Stimulated activated CD4-positive, alpha-beta T cell treated with anti-CD3 and anti-CD28 coated beads, TNF-alpha, amount 100 ng/mL, for 24 hours (primary cell): ENCODE measurements at regions not wholly inside any gene's neighbourhood (a gene's known extent, or its start where the extent isn't known, plus 50 kb on each side); places are given as distances from the start of the nearest gene placed in this dataset.

Source experiments
- DNase-seq, 3 experiments: peaks; one replicate each; pipeline ENCODE4 v3.0.0-alpha.2; 2020; ENCODE audit warnings: low read depth in 3 of 3

GRCh38 chr15:96524676-96525417 is 194.3 kb downstream of the NR2F2 start:
- no peak for DNase-seq

GRCh38 chr15:96535148-96535547 is 204.6 kb downstream of the NR2F2 start:
- DNase-seq = no peak

GRCh38 chr15:96538491-96538890 is 208.0 kb downstream of the NR2F2 start:
- no peak for DNase-seq

DNA sequence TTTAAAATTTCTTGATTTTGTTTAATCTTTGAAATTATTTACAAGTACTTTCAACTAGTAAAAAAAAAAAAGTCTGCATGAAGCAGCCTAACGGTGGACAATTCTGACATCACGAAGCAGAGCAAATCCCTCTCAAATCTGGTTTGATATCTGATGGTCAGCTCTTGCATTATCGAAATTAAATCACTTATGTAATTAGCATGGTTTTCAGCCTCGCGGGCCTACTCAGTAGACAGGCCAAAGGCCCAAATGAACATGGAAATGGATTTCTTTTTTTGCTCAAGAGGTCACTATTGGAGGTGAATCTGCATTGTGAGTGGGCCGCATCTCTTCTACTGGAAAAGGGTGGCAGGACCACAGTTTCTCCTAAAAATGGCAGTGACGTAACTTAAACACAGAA is 209.8 kb downstream of the NR2F2 start:
- no peak for DNase-seq

DNA sequence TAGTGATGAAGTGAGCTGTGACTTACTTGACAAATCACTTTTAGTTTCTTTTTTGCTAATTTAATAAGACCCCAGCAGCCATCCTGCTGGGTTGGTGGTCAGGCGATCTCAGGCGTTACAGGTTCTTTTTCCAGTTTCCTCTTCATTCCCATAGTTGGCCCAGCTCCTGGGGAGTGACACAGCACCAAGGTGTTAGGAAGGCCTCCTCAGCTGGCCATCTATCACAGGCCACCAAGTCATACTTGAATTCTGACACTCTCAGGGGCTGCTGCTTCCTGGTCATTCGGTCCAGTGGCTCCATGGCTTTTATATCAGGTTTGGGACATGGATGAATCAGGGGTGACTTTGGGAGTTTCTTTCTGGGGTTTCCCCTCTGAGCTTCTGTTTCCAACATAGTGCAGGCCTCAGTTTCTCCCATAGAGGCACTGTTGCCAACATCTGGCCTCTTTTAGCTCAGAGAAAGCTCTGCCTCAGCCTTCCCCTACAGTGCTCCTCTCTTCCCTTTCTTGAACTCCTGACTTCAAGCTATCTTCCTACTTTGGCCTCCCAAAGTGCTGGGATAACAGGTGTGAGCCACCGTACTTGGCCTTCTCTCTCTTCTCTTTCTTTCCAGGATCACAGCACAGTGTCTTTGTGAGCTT is 211.8 kb downstream of the NR2F2 start:
- no peak for DNase-seq

DNA sequence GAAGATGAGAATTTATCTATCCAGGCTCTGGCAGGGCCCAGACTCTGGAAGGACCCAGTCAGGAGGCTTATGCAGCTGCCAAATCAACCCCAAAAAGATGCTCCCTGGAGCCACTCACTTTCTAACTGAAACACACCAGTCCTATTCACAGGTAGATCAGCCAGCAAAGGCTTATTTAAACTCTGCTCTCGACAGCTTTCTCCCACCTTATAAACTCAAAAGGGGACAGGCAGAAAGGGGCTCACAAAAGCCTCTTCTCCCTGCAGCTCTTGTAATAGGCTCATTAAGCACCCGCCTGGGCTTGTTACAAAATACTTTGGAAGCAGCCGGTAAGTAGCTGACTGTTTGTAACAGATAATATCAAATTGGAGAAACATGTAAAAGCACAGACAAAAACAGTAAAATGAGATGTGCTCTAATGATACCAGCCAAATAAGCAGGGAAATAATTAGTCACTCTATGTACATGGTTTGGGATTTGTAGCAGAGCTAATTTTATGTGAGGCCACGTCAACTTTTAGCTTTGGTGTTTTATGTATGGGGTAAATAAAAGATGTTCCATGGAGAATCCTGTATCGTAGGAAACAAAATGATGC is 213.8 kb downstream of the NR2F2 start:
- DNase-seq = no peak

- no peak for DNase-seq
Measured at GRCh38 chr15:96549136-96549535, 218.6 kb downstream of the NR2F2 start.

DNA sequence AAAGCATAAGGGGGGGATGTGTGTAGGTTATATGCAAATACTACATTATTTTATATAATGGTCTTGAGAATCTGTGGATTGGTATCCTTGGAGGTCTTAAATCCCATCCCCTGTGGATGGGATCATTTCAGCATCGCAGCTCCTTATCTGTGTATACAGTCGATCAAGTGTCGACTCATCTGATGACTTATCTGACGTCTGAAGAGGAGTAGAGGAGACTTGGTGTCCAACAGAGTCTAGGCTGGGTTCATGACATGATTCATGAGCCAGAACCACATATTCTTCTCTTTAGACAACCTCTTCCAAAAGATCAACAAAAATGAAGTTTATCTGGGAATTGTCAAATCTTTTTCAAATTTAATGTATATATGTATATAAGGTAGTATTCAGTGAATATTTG is 220.7 kb downstream of the NR2F2 start:
- DNase-seq = no peak

DNA sequence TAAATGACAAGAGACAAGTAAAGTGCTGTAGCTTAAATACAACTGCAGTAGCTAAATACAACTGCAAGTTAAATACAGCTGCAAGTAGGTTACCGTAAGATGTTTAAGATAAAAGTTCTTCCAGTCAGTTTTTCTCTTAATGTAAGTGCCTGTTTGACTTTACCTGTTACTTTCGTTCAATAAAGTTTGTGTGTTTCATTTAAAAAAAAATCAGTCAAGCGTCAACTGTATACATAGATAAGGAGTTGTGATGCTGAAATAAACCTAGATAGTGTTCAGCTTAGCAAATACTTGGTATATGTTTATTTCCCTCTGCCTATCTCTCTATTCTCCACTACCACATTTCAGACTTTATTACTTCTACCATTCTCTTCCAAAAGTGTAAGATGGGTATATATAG is 221.2 kb downstream of the NR2F2 start:
- DNase-seq = no peak

- DNase-seq = no peak
Measured at GRCh38 chr15:96553006-96553405, 222.5 kb downstream of the NR2F2 start.

- DNase-seq = no peak
Measured at GRCh38 chr15:96553451-96553850, 223.0 kb downstream of the NR2F2 start.

DNA sequence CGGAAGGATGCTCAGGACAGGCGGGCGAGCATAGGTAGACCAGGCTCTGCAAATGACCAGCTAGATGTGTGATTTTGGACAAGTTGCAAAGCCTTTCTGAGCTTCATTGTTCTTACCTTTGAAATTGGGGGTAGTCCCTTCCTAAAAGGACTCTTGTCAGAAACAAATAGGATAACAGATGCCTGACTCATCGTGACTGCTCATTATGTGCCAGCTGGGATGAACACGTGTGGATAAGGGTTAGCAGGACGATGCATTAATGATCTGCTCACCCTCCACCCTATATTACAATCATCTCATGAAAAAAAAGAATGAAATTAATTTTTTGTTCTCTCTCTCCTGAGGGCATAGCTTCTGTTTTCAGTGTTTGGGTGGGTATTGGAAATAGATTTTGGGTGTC is 223.4 kb downstream of the NR2F2 start:
- DNase-seq = no peak

DNA sequence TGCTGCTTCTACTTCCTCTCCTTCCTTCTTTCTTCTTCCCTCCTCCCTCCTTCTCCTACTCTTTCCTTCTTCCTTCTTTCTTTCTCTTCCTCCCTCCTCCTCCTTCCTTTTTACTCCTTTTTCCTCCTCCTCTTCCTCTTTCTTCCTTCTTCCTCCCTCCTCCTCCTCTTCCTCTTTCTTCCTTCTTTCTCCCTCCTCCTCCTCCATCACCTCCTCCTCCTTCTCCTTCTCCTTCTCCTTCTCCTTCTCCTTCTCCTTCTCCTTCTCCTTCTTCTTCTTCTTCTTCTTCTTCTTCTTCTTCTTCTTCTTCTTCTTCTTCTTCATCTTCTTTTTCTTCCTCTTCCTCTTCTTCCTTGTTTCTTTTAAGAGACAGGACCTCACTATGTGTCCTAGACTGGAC is 224.0 kb downstream of the NR2F2 start:
- DNase-seq = no peak

GRCh38 chr15:96559087-96559486 is 228.6 kb downstream of the NR2F2 start:
- DNase-seq = no peak

GRCh38 chr15:96559631-96560030 is 229.1 kb downstream of the NR2F2 start:
- DNase-seq = no peak

DNA sequence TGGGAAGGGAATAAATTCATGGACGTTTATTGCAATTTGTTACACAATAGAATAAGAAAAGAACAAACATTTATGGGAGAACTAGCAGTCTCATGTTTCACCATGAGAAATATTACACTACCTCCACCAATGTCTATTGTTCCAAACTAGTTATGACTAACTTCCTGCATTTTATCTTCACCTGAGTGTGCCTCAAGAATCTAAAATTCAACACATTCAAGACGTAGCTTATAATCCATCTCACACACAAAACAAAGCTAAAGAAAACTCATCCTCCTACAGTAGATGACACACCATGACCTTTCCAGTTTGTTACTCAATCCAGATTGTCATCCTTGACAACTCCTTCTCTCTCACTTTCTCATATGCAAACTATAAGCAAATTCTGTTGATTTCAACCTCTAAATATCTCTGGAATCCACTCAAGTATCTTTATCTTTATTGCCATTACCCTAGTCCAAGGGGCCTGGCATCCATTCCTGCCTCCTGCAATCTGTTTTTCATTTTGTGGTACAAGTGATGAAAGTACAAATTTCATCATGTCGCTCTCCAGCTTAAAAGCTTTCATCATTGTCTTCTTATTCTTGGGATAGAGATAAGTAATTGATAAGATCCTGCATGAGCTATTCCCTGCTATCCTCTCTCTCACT is 229.9 kb downstream of the NR2F2 start:
- DNase-seq = no peak

DNA sequence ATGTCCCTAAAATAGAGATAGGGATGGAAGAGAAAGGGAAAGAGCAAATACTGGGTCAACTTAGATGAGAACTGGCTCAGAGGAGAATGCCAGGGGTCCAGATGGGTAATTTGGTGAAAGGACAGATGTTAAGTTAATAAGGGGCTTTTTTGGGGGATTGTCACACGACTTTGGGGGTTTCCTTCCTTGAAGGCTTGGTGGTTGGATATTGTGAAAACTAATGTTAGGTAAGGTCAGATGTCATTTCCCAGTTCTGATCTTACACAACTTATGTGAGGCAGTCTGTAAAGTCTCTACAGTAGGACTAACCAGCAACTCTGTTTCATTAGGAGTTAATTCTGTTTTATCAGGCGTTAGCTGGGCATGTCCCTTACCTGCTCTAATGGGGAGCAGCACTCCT is 231.1 kb downstream of the NR2F2 start:
- DNase-seq = no peak

DNA sequence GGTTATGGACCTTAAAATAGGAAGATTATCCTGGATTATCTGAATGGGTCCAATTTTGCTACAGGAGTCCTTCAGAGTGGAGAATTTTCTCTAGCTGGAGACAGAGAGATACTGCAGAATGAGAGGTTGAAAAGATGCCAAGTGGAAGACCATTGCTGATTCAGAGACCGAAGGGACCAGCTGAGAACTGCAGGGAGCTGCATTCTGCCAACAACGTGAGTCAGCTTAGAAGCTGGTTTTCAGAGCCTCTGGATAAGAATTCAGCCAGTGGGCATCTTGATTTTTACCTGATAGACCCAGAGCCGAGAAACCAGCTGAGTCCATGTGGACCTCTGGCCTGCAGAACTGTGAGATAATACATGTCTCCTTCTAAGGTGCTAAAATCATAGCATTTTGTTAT is 234.0 kb downstream of the NR2F2 start:
- no peak for DNase-seq

GRCh38 chr15:96565266-96565665 is 234.8 kb downstream of the NR2F2 start:
- no peak for DNase-seq

DNA sequence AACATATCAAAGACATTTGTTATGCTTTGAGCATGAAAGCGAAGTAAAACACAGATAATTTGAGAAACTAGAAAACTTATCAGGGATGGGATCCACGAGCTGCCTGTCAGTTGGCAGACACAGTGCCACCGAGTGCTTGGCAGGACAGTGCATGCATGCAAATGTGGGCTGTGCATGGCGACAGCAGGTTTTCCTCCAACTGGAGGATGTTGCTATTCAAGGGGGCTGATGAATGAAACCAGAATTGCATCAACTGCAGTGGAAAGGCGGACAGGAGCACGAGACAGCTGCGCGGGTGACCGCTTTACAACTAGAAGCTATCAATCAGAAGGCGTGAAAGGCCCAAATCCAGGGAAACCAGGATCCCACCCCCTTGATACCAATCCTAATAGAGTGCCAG is 244.3 kb downstream of the NR2F2 start:
- DNase-seq = no peak

DNA sequence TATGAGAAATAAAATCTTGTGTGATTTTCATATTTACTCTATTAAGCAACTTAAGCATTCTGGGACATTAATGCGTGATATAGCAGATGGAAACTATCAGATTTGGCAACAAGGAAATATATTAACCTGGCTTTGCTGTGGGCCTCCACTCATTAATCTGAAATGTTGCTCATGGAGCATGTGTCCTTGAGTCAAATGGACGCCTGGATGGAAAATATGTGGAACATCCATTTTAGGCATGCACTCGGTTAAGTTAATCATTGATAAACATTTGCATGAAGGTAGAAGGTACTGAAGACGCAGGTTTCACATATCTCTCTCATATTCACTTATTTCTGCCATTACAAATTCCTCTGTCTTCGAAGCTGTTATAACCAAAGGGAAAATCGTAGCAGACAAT is 246.1 kb downstream of the NR2F2 start:
- DNase-seq = no peak

GRCh38 chr15:96578393-96578792 is 247.9 kb downstream of the NR2F2 start:
- DNase-seq = no peak

- no peak for DNase-seq
Measured at GRCh38 chr15:96581371-96581770, 250.9 kb downstream of the NR2F2 start.
